Astrocyte of the hippocampus (primary cell): ENCODE measurements at regions not wholly inside any gene's neighbourhood (a gene's known extent, or its start where the extent isn't known, plus 50 kb on each side); places are given as distances from the start of the nearest gene placed in this dataset.
A peak's percentile ranks its signal among the peaks of the same experiment; 100 is the strongest.
"Not testable (repeated sequence)": the region's sequence is repeated elsewhere in the genome, so short reads cannot be mapped to it uniquely, and the experiment has no call there.

ENCODE experiments used
- DNase-seq: peaks from one replicate; pipeline ENCODE4 v3.0.0; 2011; ENCODE audit warnings: low read depth, low spot score

- no peak for DNase-seq
Observed at GRCh38 chr1:181170194-181170593, 81.7 kb downstream of the IER5 start.

GRCh38 chr1:181172082-181172481 lies 83.6 kb downstream of the IER5 start:
- DNase-seq: no peak

GRCh38 chr1:181173761-181174447 lies 85.4 kb downstream of the IER5 start:
- no peak for DNase-seq

GRCh38 chr1:181174861-181175260 lies 86.4 kb downstream of the IER5 start:
- DNase-seq: no peak

- no peak for DNase-seq
Observed at GRCh38 chr1:181175356-181175910, 86.9 kb downstream of the IER5 start.

GRCh38 chr1:181175955-181176354 lies 87.5 kb downstream of the IER5 start:
- DNase-seq: no peak

- no peak for DNase-seq
Observed at GRCh38 chr1:181178241-181178879, 89.9 kb downstream of the IER5 start.

GRCh38 chr1:181179279-181179986 lies 90.9 kb downstream of the IER5 start:
- DNase-seq: no peak

- peak; percentile 59 for DNase-seq
Observed at GRCh38 chr1:181179987-181180365, 91.5 kb downstream of the IER5 start.

- no peak for DNase-seq
Observed at GRCh38 chr1:181180407-181181031, 92.0 kb downstream of the IER5 start.

- no peak for DNase-seq
Observed at GRCh38 chr1:181181792-181182585, 93.5 kb downstream of the IER5 start.

- DNase-seq: no peak
Observed at GRCh38 chr1:181184621-181185020, 96.1 kb downstream of the IER5 start.

- no peak for DNase-seq
Observed at GRCh38 chr1:181185461-181185860, 97.0 kb downstream of the IER5 start.

GRCh38 chr1:181186133-181186532 lies 97.6 kb downstream of the IER5 start:
- not testable (repeated sequence) for DNase-seq

- no peak for DNase-seq
Observed at GRCh38 chr1:181187337-181188126, 99.0 kb downstream of the IER5 start.

- no peak for DNase-seq
Observed at GRCh38 chr1:181189245-181189644, 100.7 kb downstream of the IER5 start.

- peak; percentile 84 for DNase-seq
Observed at GRCh38 chr1:181189691-181190363, 101.3 kb downstream of the IER5 start.

GRCh38 chr1:181190364-181191035 lies 102.0 kb downstream of the IER5 start:
- no peak for DNase-seq

- DNase-seq: no peak
Observed at GRCh38 chr1:181191494-181192040, 103.1 kb downstream of the IER5 start.
